K562 (cell line): ENCODE measurements at regions not wholly inside any gene's neighbourhood (a gene's known extent, or its start where the extent isn't known, plus 50 kb on each side); places are given as distances from the start of the nearest gene placed in this dataset.
A peak's percentile ranks its signal among the peaks of the same experiment; 100 is the strongest.

Experiments
- ATF6 ChIP-seq: sonication (generic); formaldehyde crosslinking; IDR thresholded peaks from 2 replicates; pipeline ENCODE4 v1.4.0; 2020; ENCODE audit warnings: mild to moderate bottlenecking, missing genetic modification reagents
- BRF1 ChIP-seq: IDR thresholded peaks from 3 replicates; pipeline ENCODE4 v1.6.1; 2011; ENCODE audit warnings: borderline replicate concordance, mild to moderate bottlenecking; ENCODE audit not compliant: insufficient read length; ENCODE audit errors: extremely low read depth
- CHD7 ChIP-seq: fragments of 200-600 bp; sonication (generic); IDR thresholded peaks from one replicate; pipeline ENCODE4 v1.6.1; 2012; ENCODE audit warnings: mild to moderate bottlenecking, low read depth, low read length, inconsistent platforms
- KDM1A ChIP-seq, 2 experiments: fragments of 450-650 bp; IDR thresholded peaks; 2 replicates each; pipeline ENCODE4 v1.6.1; 2016; ENCODE audit warnings: mild to moderate bottlenecking in 2 of 2
- PREB ChIP-seq: sonication (generic); formaldehyde crosslinking; IDR thresholded peaks from 2 replicates; pipeline ENCODE4 v1.8.1; 2023; ENCODE audit warnings: mild to moderate bottlenecking, missing genetic modification reagents
- RBM25 ChIP-seq: fragments of 200-400 bp; formaldehyde crosslinking; IDR thresholded peaks from 2 replicates; pipeline ENCODE4 v1.6.1; 2018; ENCODE audit warnings: low read length, low read depth, moderate library complexity; ENCODE audit not compliant: severe bottlenecking
- ZNF124 ChIP-seq: sonication (generic); formaldehyde crosslinking; IDR thresholded peaks from 2 replicates; pipeline ENCODE4 v1.8.1; 2022; ENCODE audit warnings: missing genetic modification reagents
- ZNF224 ChIP-seq: sonication (generic); formaldehyde crosslinking; IDR thresholded peaks from 2 replicates; pipeline ENCODE4 v1.8.0; 2022; ENCODE audit warnings: mild to moderate bottlenecking, missing genetic modification reagents

- no peak for TF ChIP-seq CHD7
- TF ChIP-seq ZNF124: no peak
- TF ChIP-seq ZNF224: no peak
- TF ChIP-seq ATF6 (CRISPR knock-in tag): no peak
- TF ChIP-seq BRF1: no peak
- no peak for TF ChIP-seq PREB
- 0 out of 4 replicates have a peak, but pooled peaks of 1 of the 2 experiments have one; percentile 15 for TF ChIP-seq KDM1A (IDR thresholded peaks at IDR 0.05)
- peak; percentile 94 for TF ChIP-seq RBM25
- TF ChIP-seq, all 486 proteins: peak for 2
Observed at GRCh38 chr17:55572139-55572538, 60.9 kb upstream of the SMIM36 start (continued).
